Keratinocyte (primary cell): ENCODE measurements at regions not wholly inside any gene's neighbourhood (a gene's known extent, or its start where the extent isn't known, plus 50 kb on each side); places are given as distances from the start of the nearest gene placed in this dataset.

Source experiments
- DNase-seq: peaks from one replicate; pipeline ENCODE4 v3.0.0-alpha.2; 2011; ENCODE audit warnings: low read depth, missing footprints, low spot score
- FAIRE-seq: peaks from 2 replicates; lab custom pipeline; 2011; peaks lifted over from hg19 to GRCh38; lab: Jason Lieb, UNC
- H2AFZ ChIP-seq: 2 replicates; pipeline ENCODE4 v1.6.0; 2012; ENCODE audit warnings: low read length, control low read depth, inconsistent platforms; ENCODE audit not compliant: control insufficient read depth
- H3K27ac ChIP-seq: 2 replicates; pipeline ENCODE4 v1.5.1; 2011; ENCODE audit warnings: low read length; ENCODE audit not compliant: control insufficient read depth, insufficient read depth
- H3K27me3 ChIP-seq: 3 replicates; pipeline ENCODE4 v1.6.0; 2011; ENCODE audit warnings: low read length; ENCODE audit not compliant: control insufficient read depth, insufficient read depth; ENCODE audit errors: extremely low read depth
- H3K36me3 ChIP-seq, 2 experiments: 2 replicates in 1 of 2; 3 replicates in 1 of 2; pipeline ENCODE4 v1.5.1; 2011; ENCODE audit warnings: low read length in 2 of 2, mild to moderate bottlenecking in 1 of 2; ENCODE audit not compliant: control insufficient read depth in 2 of 2, insufficient read depth in 2 of 2; ENCODE audit errors: extremely low read depth in 1 of 2
- H3K4me1 ChIP-seq: 3 replicates; pipeline ENCODE4 v1.5.1; 2011; ENCODE audit warnings: low read length; ENCODE audit not compliant: control insufficient read depth, insufficient read depth; ENCODE audit errors: extremely low read depth
- H3K4me2 ChIP-seq: 3 replicates; pipeline ENCODE4 v1.6.0; 2011; ENCODE audit warnings: low read depth, low read length; ENCODE audit not compliant: control insufficient read depth, insufficient read depth; ENCODE audit errors: extremely low read depth
- H3K4me3 ChIP-seq, 3 experiments: fragments of 200-600 bp in 1 of 3; sonication (generic) in 1 of 3; 2 replicates in 2 of 3; 3 replicates in 1 of 3; pipeline ENCODE4 v1.5.1; 2011 to 2016; ENCODE audit warnings: low read length in 3 of 3, mild to moderate bottlenecking in 3 of 3, control low read depth in 2 of 3, inconsistent platforms in 1 of 3, low read depth in 1 of 3, mixed read lengths in 1 of 3, mixed run types in 1 of 3, moderate library complexity in 1 of 3; ENCODE audit not compliant: control insufficient read depth in 2 of 3, insufficient read depth in 2 of 3; ENCODE audit errors: extremely low read depth in 1 of 3
- H3K79me2 ChIP-seq: 2 replicates; pipeline ENCODE4 v1.6.0; 2012; ENCODE audit warnings: low read length; ENCODE audit not compliant: control insufficient read depth, insufficient read depth
- H3K9ac ChIP-seq: 3 replicates; pipeline ENCODE4 v1.6.0; 2011; ENCODE audit warnings: low read length; ENCODE audit not compliant: control insufficient read depth, insufficient read depth; ENCODE audit errors: extremely low read depth
- H3K9me1 ChIP-seq: 3 replicates; pipeline ENCODE4 v1.6.0; 2011; ENCODE audit warnings: low read length; ENCODE audit not compliant: control insufficient read depth, insufficient read depth; ENCODE audit errors: extremely low read depth
- H3K9me3 ChIP-seq: 2 replicates; pipeline ENCODE4 v1.5.1; 2012; ENCODE audit warnings: low read depth, low read length; ENCODE audit not compliant: control insufficient read depth
- H4K20me1 ChIP-seq: 3 replicates; pipeline ENCODE4 v1.6.0; 2011; ENCODE audit warnings: low read length; ENCODE audit not compliant: control insufficient read depth, insufficient read depth; ENCODE audit errors: extremely low read depth
- CTCF ChIP-seq, 3 experiments: IDR thresholded peaks in 1 of 3; conservative IDR thresholded peaks in 1 of 3; optimal IDR thresholded peaks in 1 of 3; 2 replicates in 2 of 3; 3 replicates in 1 of 3; pipeline versions ENCODE3 to v1.5.1; 2011; ENCODE audit warnings: low read length in 3 of 3, mild to moderate bottlenecking in 3 of 3, moderate library complexity in 2 of 3, control low read depth in 1 of 3, inconsistent platforms in 1 of 3; ENCODE audit not compliant: insufficient read depth in 2 of 3; ENCODE audit errors: extremely low read depth in 1 of 3
- EZH2 ChIP-seq: IDR thresholded peaks from one replicate; pipeline ENCODE4 v1.6.1; 2012; ENCODE audit warnings: inconsistent platforms, mild to moderate bottlenecking, low read length, moderate library complexity
- dilution Hi-C: fragments of 300-500 bp; cut with MboI; formaldehyde crosslinking; loops from one replicate; pipeline ENCODE4 v1.7.0; 2020; ENCODE audit warnings: low sequenced_read_pairs; ENCODE audit not compliant: extremely low pct_ligation_motif_present

DNA sequence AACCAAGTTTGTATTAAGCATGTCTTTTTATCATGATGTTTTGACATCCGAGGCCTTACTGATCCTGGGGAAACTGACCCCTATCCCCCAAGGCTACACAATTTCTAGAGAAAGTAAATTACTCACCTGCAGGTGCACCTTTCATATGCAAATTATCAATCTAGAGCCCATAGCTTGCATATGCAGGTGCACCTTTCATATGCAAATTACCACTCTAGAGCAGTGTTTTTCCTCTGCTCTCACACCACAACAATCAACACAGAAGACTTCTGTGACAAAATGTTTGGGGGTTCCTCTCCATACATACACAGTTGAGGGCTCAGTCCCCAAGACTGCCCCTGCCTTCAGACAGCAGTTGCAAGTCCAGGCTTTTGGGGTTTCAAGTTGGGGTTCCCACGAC, 203.7 kb upstream of the RORB start:
- H3K36me3 ChIP-seq = no peaks in the 10 kb centered on the region
- no peak overlapping the region for H3K4me3 ChIP-seq
- no peaks in the 10 kb centered on the region for H4K20me1 ChIP-seq
- H3K27me3 ChIP-seq = no peaks in the 10 kb centered on the region
- dilution Hi-C loops = no loop called here
- no peak overlapping the region for H2AFZ ChIP-seq
- no peak overlapping the region for H3K27ac ChIP-seq
- no peaks in the 10 kb centered on the region for H3K9me1 ChIP-seq
- H3K9ac ChIP-seq = no peak overlapping the region
- FAIRE-seq (no peak), DNase-seq (no peak)
- no peak overlapping the region for H3K4me2 ChIP-seq
- H3K79me2 ChIP-seq = no peaks in the 10 kb centered on the region
- TF ChIP-seq EZH2 = no peak
- H3K9me3 ChIP-seq = no peaks in the 10 kb centered on the region
- no peaks in the 10 kb centered on the region for H3K4me1 ChIP-seq

GRCh38 chr9:74303945-74304344, 193.2 kb upstream of the RORB start:
- H3K36me3 ChIP-seq = no peaks in the 10 kb centered on the region
- H4K20me1 ChIP-seq = no peaks in the 10 kb centered on the region
- H2AFZ ChIP-seq = no peak overlapping the region
- no peaks in the 10 kb centered on the region for H3K4me1 ChIP-seq
- no peaks in the 10 kb centered on the region for H3K79me2 ChIP-seq
- H3K4me2 ChIP-seq = no peak overlapping the region
- H3K9me1 ChIP-seq = no peaks in the 10 kb centered on the region
- DNase-seq = no peak
- FAIRE-seq = no peak
- H3K9me3 ChIP-seq = no peaks in the 10 kb centered on the region
- no peak for TF ChIP-seq EZH2
- TF ChIP-seq CTCF (optimal IDR thresholded peaks at IDR 0.05 in 1 of 3, IDR thresholded peaks at IDR 0.05 in 1 of 3, conservative IDR thresholded peaks at IDR 0.05 in 1 of 3; ENCODE audit: extremely low read depth in 1 of 3, insufficient read depth in 2 of 3, low read length in 3 of 3) = no peak
- dilution Hi-C loops = no loop called here
- H3K27ac ChIP-seq = no peak overlapping the region
- H3K4me3 ChIP-seq = no peak overlapping the region
- no peak overlapping the region for H3K9ac ChIP-seq
- no peaks in the 10 kb centered on the region for H3K27me3 ChIP-seq

GRCh38 chr9:74304598-74304997, 192.5 kb upstream of the RORB start:
- Histone ChIP-seq H3K4me2 (no peak overlapping the region), H4K20me1 (no peaks in the 10 kb centered on the region), H3K36me3 (no peaks in the 10 kb centered on the region), H3K79me2 (no peaks in the 10 kb centered on the region), H3K27ac (no peak overlapping the region), H2AFZ (no peak overlapping the region), H3K4me3 (no peak overlapping the region), H3K9ac (no peak overlapping the region), H3K27me3 (no peaks in the 10 kb centered on the region), H3K9me1 (no peaks in the 10 kb centered on the region), H3K9me3 (no peaks in the 10 kb centered on the region), H3K4me1 (no peaks in the 10 kb centered on the region)
- FAIRE-seq (no peak), DNase-seq (no peak)
- dilution Hi-C loops = no loop called here
- TF ChIP-seq CTCF (optimal IDR thresholded peaks at IDR 0.05 in 1 of 3, IDR thresholded peaks at IDR 0.05 in 1 of 3, conservative IDR thresholded peaks at IDR 0.05 in 1 of 3; ENCODE audit: extremely low read depth in 1 of 3, insufficient read depth in 2 of 3, low read length in 3 of 3) (no peak), EZH2 (no peak)
